Endothelial cell of umbilical vein (primary cell): ENCODE measurements at regions not wholly inside any gene's neighbourhood (a gene's known extent, or its start where the extent isn't known, plus 50 kb on each side); places are given as distances from the start of the nearest gene placed in this dataset.

Experiments
- BruUV-seq: library from RNA; stranded (reverse); fragments of 400-500 nt; replicated peaks from 2 replicates; lab custom pipeline; 2021; lab: Mats Ljungman, UMichigan
- CTCF ChIA-PET: fragments of 300-600, 350-600 bp; sonication (Branson Sonifier 250); formaldehyde crosslinking; loops from one replicate; lab custom pipeline; 2021; ENCODE audit warnings: antibody characterized with exemption, inconsistent platforms; lab: Charles Lee
- POLR2A ChIA-PET: fragments of 300-600, 350-600 bp; sonication (Branson Sonifier 250); formaldehyde crosslinking; loops from one replicate; lab custom pipeline; 2021; ENCODE audit warnings: antibody characterized with exemption, inconsistent platforms; lab: Charles Lee
- DNase-seq: peaks from one replicate; pipeline ENCODE4 v3.0.0-alpha.2; 2011; ENCODE audit warnings: low read depth, low spot score
- FAIRE-seq: peaks from 2 replicates; lab custom pipeline; 2011; peaks lifted over from hg19 to GRCh38; lab: Jason Lieb, UNC
- H2AFZ ChIP-seq: 2 replicates; pipeline ENCODE4 v1.6.0; 2012; ENCODE audit warnings: low read depth, low read length, control low read depth, inconsistent platforms
- H3K27ac ChIP-seq: 2 replicates; pipeline ENCODE4 v1.5.1; 2011; ENCODE audit warnings: low read depth, mild to moderate bottlenecking, control low read depth, low read length, moderate library complexity; ENCODE audit not compliant: insufficient read depth
- H3K27me3 ChIP-seq, 2 experiments: 2 replicates each; pipeline versions ENCODE4 v1.6.0 to v1.6.1; 2011; ENCODE audit warnings: low read length in 2 of 2, mixed read lengths in 1 of 2; ENCODE audit not compliant: control insufficient read depth in 2 of 2, insufficient read depth in 2 of 2
- H3K36me3 ChIP-seq, 2 experiments: 2 replicates in 1 of 2; 3 replicates in 1 of 2; pipeline ENCODE4 v1.5.1; 2011; ENCODE audit warnings: low read length in 2 of 2, mild to moderate bottlenecking in 1 of 2, moderate library complexity in 1 of 2; ENCODE audit not compliant: control insufficient read depth in 2 of 2, insufficient read depth in 2 of 2; ENCODE audit errors: extremely low read depth in 1 of 2
- H3K4me1 ChIP-seq: 3 replicates; pipeline ENCODE4 v1.5.1; 2011; ENCODE audit warnings: mild to moderate bottlenecking, low read length; ENCODE audit not compliant: control insufficient read depth, insufficient read depth; ENCODE audit errors: extremely low read depth
- H3K4me2 ChIP-seq: 2 replicates; pipeline ENCODE4 v1.6.1; 2011; ENCODE audit warnings: low read length, control low read depth, mixed read lengths; ENCODE audit not compliant: insufficient read depth
- H3K4me3 ChIP-seq, 3 experiments: fragments of 200-600 bp in 1 of 3; sonication (generic), shearing (Covaris generic) in 1 of 3; replicated peaks in 1 of 3; 2 replicates each; pipeline ENCODE4 v1.5.1; 2011 to 2016; ENCODE audit warnings: control low read depth in 3 of 3, low read length in 3 of 3, mild to moderate bottlenecking in 2 of 3, inconsistent platforms in 1 of 3, low read depth in 1 of 3, moderate library complexity in 1 of 3; ENCODE audit not compliant: insufficient read depth in 1 of 3
- H3K79me2 ChIP-seq: 2 replicates; pipeline ENCODE4 v1.6.0; 2012; ENCODE audit warnings: low read length, inconsistent platforms; ENCODE audit not compliant: control insufficient read depth, insufficient read depth
- H3K9ac ChIP-seq: replicated peaks from 2 replicates; pipeline ENCODE3; 2011; ENCODE audit warnings: low read length, control low read depth; ENCODE audit not compliant: insufficient read depth; ENCODE audit errors: extremely low read depth
- H3K9me1 ChIP-seq: replicated peaks from 3 replicates; pipeline ENCODE4 v1.6.0; 2011; ENCODE audit warnings: mild to moderate bottlenecking, low read length; ENCODE audit not compliant: control insufficient read depth, insufficient read depth; ENCODE audit errors: extremely low read depth
- H3K9me3 ChIP-seq: replicated peaks from 2 replicates; pipeline ENCODE4 v1.5.1; 2012; ENCODE audit warnings: low read length, inconsistent platforms; ENCODE audit not compliant: control insufficient read depth, insufficient read depth
- H4K20me1 ChIP-seq: replicated peaks from 2 replicates; pipeline ENCODE3; 2011; ENCODE audit warnings: mild to moderate bottlenecking, low read length; ENCODE audit not compliant: control insufficient read depth, insufficient read depth; ENCODE audit errors: extremely low read depth
- EZH2 ChIP-seq: IDR thresholded peaks from 2 replicates; pipeline ENCODE4 v1.6.1; 2012; ENCODE audit warnings: borderline replicate concordance, low read depth, mild to moderate bottlenecking, moderate library complexity, low read length, inconsistent platforms; ENCODE audit not compliant: severe bottlenecking
- FOS ChIP-seq: IDR thresholded peaks from 2 replicates; pipeline ENCODE4 v1.6.1; 2011; ENCODE audit warnings: mild to moderate bottlenecking, low read length, moderate library complexity, borderline replicate concordance; ENCODE audit not compliant: insufficient read depth
- GATA2 ChIP-seq: IDR thresholded peaks from 2 replicates; pipeline ENCODE4 v1.7.0; 2011; ENCODE audit warnings: low read depth, mild to moderate bottlenecking, moderate library complexity, mixed read lengths, low read length; ENCODE audit not compliant: insufficient read length, insufficient read depth
- MYC ChIP-seq: IDR thresholded peaks from one replicate; pipeline ENCODE4 v1.6.1; 2011; ENCODE audit warnings: mild to moderate bottlenecking, low read depth, low read length
- POLR2A ChIP-seq: IDR thresholded peaks from 2 replicates; pipeline ENCODE4 v1.6.1; 2012; ENCODE audit warnings: low read depth, mild to moderate bottlenecking, control low read depth, low read length
- dilution Hi-C: fragments of 300-500 bp; cut with MboI; formaldehyde crosslinking; loops from one replicate; pipeline ENCODE4 v1.15.0; 2019; ENCODE audit warnings: low sequenced_read_pairs; ENCODE audit not compliant: extremely low pct_ligation_motif_present
- intact Hi-C: fragments of 100-400 bp; cut with micrococcal nuclease; formaldehyde crosslinking; loops from one replicate; pipeline ENCODE4 v1.10.0; 2022
- TF ChIP-seq, protein P1 (sequence below): IDR thresholded peaks from 2 replicates; pipeline ENCODE4 v1.6.1; 2011; ENCODE audit not compliant: insufficient read depth, insufficient read length
- TF ChIP-seq, protein P2 (sequence below), 2 donors: IDR thresholded peaks; 1 replicate in 1 of 2; 2 replicates in 1 of 2; pipeline ENCODE4 v1.5.1; 2011; ENCODE audit warnings: low read length in 2 of 2, mild to moderate bottlenecking in 2 of 2, moderate library complexity in 2 of 2, control low read depth in 1 of 2, inconsistent platforms in 1 of 2, low read depth in 1 of 2; ENCODE audit not compliant: insufficient read depth in 1 of 2; ENCODE audit errors: extremely low read depth in 1 of 2

DNA sequence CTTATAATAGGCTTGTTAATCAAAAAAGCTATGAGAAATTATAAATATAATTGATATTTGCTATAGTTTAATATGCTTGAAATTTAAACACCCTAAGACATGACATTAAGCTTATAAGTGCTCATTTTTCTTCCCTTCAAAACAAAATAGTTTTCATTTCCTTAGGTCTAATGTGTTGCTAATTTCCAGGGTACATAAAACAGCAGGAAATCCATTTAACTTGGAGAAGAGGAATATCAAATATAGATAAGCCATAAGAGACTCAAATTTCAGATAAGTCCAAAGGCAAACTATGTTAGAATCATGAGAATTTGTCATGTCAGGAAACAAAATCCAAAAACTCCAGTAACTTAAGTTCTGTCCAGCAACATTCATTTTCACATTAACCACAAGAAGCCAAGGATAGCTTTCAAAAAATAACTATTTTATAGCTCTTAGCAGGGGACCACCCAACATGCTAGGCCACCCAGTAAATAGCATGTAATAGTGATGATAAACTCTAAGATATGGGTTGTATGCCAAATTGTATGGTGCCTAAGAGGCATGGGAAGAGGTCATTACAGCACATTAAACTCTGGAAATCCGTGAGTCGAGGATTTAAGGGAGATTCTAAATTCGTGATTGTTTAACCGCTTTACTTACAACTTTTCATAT, 298.1 kb downstream of the CRPPA start:
- Histone ChIP-seq H4K20me1 (no peaks in the 10 kb centered on the region), H3K27me3 (no peaks in the 10 kb centered on the region), H3K27ac (no peak overlapping the region), H3K9ac (no peak overlapping the region), H2AFZ (no peak overlapping the region), H3K4me2 (no peak overlapping the region), H3K9me3 (no peaks in the 10 kb centered on the region), H3K9me1 (no peaks in the 10 kb centered on the region), H3K79me2 (no peaks in the 10 kb centered on the region), H3K36me3 (no peaks in the 10 kb centered on the region), H3K4me3 (no peak overlapping the region), H3K4me1 (no peaks in the 10 kb centered on the region)
- no peak for FAIRE-seq
- BruUV-seq, result no TSS peak
- dilution Hi-C loops (no loop called here), intact Hi-C loops (no loop called here)
- CTCF ChIA-PET, result interaction anchor here (0.6 to 1.7 kb wide), 4 partner anchors 7 to 442 kb away, joined by 3 to 9 read pairs (median 3); no protein-coding TSS in a partner anchor
- TF ChIP-seq MYC (no peak), EZH2 (no peak)
- POLR2A ChIA-PET, result no interaction called here
- no peak for DNase-seq

DNA sequence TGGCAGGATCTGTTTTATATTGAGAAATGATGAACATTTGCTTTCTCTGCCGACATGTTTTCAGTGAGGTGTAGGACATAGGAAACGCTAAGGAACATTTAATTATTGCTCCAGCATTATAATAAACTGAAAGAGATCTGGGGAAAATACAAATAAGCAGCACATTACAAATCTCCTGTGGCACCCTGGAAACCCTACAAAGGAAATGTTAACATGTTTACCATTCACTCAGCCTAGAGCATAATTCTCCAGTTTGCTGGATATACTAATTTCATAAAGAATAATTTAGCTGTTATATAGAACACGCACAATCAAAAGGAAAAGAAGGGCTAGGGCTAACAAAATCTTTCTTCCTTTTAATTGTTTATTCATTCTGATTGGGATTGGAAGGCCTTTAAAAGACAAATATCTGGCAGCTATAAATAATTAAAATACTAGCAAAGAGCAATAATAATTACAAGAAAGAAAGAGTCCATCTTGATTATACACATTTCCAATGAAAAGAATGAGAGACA, 299.4 kb downstream of the CRPPA start:
- no peak overlapping the region for H3K9ac ChIP-seq
- no TSS peak for BruUV-seq
- no peaks in the 10 kb centered on the region for H3K27me3 ChIP-seq
- no peaks in the 10 kb centered on the region for H3K36me3 ChIP-seq
- H3K4me3 ChIP-seq, result no peak overlapping the region
- H3K9me3 ChIP-seq, result no peaks in the 10 kb centered on the region
- dilution Hi-C loops (no loop called here), intact Hi-C loops (no loop called here)
- DNase-seq (no peak), FAIRE-seq (no peak)
- H3K4me2 ChIP-seq, result no peak overlapping the region
- POLR2A ChIA-PET, result no interaction called here
- H3K9me1 ChIP-seq, result no peaks in the 10 kb centered on the region
- TF ChIP-seq POLR2A (no peak), FOS (no peak), EZH2 (no peak), MYC (no peak), GATA2 (no peak)
- TF ChIP-seq, protein P1, sequence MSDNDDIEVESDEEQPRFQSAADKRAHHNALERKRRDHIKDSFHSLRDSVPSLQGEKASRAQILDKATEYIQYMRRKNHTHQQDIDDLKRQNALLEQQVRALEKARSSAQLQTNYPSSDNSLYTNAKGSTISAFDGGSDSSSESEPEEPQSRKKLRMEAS, result no peak
- TF ChIP-seq, protein P2, sequence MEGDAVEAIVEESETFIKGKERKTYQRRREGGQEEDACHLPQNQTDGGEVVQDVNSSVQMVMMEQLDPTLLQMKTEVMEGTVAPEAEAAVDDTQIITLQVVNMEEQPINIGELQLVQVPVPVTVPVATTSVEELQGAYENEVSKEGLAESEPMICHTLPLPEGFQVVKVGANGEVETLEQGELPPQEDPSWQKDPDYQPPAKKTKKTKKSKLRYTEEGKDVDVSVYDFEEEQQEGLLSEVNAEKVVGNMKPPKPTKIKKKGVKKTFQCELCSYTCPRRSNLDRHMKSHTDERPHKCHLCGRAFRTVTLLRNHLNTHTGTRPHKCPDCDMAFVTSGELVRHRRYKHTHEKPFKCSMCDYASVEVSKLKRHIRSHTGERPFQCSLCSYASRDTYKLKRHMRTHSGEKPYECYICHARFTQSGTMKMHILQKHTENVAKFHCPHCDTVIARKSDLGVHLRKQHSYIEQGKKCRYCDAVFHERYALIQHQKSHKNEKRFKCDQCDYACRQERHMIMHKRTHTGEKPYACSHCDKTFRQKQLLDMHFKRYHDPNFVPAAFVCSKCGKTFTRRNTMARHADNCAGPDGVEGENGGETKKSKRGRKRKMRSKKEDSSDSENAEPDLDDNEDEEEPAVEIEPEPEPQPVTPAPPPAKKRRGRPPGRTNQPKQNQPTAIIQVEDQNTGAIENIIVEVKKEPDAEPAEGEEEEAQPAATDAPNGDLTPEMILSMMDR (IDR thresholded peaks at IDR 0.05; ENCODE audit: extremely low read depth in 1 of 2, insufficient read depth in 1 of 2, low read depth in 1 of 2, low read length in 2 of 2), result no peak
- H3K27ac ChIP-seq, result no peak overlapping the region
- H4K20me1 ChIP-seq, result no peaks in the 10 kb centered on the region
- no peaks in the 10 kb centered on the region for H3K79me2 ChIP-seq
- CTCF ChIA-PET, result interaction anchor here (1.1 kb wide), 1 partner anchor 443 kb away, joined by 5 read pairs; no protein-coding TSS in a partner anchor
- H2AFZ ChIP-seq, result no peak overlapping the region
- H3K4me1 ChIP-seq, result no peaks in the 10 kb centered on the region
